ENCODE measurements at regions not wholly inside any gene's neighbourhood (a gene's known extent, or its start where the extent isn't known, plus 50 kb on each side); places are given as distances from the start of the nearest gene placed in this dataset.

GRCh38 chr15:88744548-88745020 lies 58.7 kb upstream of the ACAN start:
- DNase-seq = peak; percentile 76

GRCh38 chr15:88745065-88745464 lies 58.2 kb upstream of the ACAN start:
- no peak for DNase-seq

DNA sequence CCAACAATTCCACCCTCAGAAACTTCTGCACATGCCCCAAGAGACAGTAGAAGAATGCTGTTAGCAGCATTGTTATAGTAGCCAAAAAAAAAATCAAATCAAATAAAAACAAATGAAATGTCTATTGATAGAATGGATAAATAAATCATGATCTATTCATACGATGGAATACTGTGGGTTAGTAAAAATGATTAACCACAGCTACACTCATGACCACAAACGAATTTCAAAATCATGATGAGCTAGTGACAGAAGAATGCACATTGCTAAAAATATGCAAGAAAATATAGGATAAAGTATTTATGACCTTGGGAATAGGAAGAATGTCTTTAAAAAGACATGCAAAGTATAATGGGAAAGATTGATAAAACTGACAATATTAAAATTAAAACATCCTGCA lies 57.5 kb upstream of the ACAN start:
- DNase-seq = peak; percentile 95

DNA sequence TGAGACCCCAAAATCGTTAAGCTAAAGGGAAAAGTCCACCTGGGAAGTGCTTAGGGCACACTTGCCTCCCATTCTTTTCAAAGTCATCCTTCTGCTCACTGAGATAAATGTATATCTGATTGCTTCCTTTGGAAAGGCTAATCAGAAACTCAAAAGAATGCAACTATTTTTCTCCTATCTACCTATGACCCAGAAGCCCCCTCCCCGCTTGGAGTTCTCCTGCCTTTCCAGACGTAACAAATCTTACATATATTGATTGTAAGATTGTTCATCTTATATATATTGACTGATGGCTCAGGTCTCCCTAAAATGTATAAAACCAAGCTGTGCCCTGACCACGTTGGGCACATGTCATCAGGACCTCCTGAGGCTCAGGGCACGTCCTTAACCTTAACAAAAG lies 56.8 kb upstream of the ACAN start:
- DNase-seq = no peak

- DNase-seq = peak; percentile 26
These were observed 56.1 kb upstream of the ACAN start for GRCh38 chr15:88747111-88747510.

DNA sequence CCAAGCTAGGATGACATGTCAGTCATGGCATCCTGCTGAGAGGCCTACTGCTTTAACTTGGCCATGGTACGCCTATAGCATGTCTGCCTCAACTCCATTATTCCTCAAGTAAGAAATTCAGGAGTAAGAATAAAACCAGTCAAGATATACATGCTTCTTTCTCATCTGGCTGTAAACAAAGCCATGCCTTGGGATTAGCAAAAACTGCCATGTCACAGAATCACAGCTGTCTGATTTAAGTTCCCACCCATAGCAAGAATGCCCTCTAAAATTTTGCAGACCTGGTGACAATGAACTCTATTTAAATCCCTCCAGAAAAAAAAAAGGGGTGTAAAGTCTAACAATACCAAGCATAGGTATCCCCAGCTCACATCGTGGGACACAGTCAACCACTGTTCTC lies 55.6 kb upstream of the ACAN start:
- peak; percentile 51 for DNase-seq

- peak; percentile 88 for DNase-seq
These were observed 55.2 kb upstream of the ACAN start for GRCh38 chr15:88748081-88748480.

GRCh38 chr15:88748651-88749050 lies 54.6 kb upstream of the ACAN start:
- DNase-seq = peak; percentile 42

DNA sequence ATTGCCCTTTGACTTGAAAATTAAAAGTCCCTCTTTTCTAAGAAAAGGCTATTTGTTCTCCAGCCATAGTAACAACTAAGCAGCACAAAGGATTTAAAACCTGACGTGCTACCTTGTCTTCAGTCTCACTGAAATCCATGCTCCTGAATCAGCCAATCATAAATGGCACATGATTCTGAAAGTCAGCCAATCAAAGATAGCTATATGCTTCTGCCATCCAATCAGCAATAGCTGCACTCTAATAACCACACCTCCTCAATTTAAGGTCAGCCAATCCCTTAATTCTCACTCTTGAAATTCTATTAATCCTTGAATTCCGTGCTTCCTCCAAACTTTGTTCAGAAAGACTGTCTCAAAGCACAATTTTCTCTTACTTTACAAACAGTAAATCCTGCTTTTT lies 53.5 kb upstream of the ACAN start:
- no peak for DNase-seq

DNA sequence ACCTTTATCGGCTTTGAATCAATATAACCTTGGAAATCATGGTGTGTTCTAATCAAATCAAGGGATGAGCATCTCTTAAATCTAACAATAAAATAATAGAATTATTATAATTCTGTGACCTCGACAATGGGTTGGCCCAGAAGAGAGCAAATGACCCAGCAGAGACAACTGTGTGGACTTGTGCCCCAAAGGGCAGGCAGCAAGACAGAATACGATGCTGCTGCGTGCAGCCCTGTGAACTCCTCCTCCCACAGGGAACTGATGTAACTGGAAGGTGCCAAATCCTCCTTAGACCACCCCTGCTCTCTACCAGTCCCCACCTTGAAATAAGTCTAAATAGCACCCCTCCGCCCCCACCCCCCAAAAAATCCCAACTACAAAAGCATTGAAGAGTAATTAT lies 50.7 kb upstream of the ACAN start:
- no peak for DNase-seq

DNA sequence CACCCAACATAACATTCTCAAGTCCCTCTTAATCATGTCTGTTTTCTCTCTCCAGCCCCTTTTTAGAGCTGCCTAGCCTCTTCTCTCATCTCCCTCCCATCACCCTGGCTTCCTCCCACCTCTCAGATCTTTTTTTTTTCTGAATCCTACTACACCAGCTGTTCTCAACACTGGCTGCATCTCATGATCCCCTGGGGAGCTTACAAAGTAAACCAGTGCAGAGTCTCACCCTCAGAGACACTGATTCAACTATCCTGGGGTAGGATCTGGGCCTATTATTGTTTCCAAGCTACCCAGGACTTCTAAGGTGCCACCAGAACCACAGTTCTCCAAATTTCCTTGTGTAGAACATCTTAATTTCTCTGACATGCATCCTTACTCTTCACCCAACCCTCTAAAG lies 50.3 kb upstream of the ACAN start:
- DNase-seq = peak; percentile 34
